HEK293T (cell line): ENCODE measurements at regions not wholly inside any gene's neighbourhood (a gene's known extent, or its start where the extent isn't known, plus 50 kb on each side); places are given as distances from the start of the nearest gene placed in this dataset.

Experiments used
- CTCF ChIA-PET: fragments of 350-600 bp; formaldehyde crosslinking; extraction: SDS; loops from one replicate; lab custom pipeline; 2021; ENCODE audit warnings: antibody characterized with exemption, inconsistent platforms; lab: Yijun Ruan, JAX
- POLR2A ChIA-PET: fragments of 350-600 bp; formaldehyde crosslinking; extraction: SDS; loops from one replicate; lab custom pipeline; 2020; ENCODE audit warnings: antibody characterized with exemption, inconsistent platforms; lab: Yijun Ruan, JAX
- DNase-seq: peaks from one replicate; pipeline ENCODE4 v3.0.0; 2012; ENCODE audit warnings: mixed read lengths; ENCODE audit errors: extremely low spot score
- ARNT ChIP-seq: fragments of 450-650 bp; IDR thresholded peaks from 2 replicates; pipeline ENCODE4 v1.6.1; 2017; ENCODE audit warnings: mild to moderate bottlenecking
- BHLHE40 ChIP-seq: fragments of 450-650 bp; IDR thresholded peaks from 2 replicates; pipeline ENCODE4 v1.6.1; 2016; ENCODE audit warnings: mild to moderate bottlenecking, moderate library complexity, borderline replicate concordance
- CTBP1 ChIP-seq: fragments of 450-650 bp; IDR thresholded peaks from 2 replicates; pipeline ENCODE4 v1.6.1; 2016; ENCODE audit warnings: borderline replicate concordance
- ELF4 ChIP-seq: fragments of 450-650 bp; IDR thresholded peaks from 2 replicates; pipeline ENCODE4 v1.6.1; 2017; ENCODE audit warnings: antibody characterized with exemption
- FOXA1 ChIP-seq: fragments of 450-650 bp; IDR thresholded peaks from 2 replicates; pipeline ENCODE4 v1.6.1; 2016; ENCODE audit warnings: mild to moderate bottlenecking
- FOXK2 ChIP-seq: fragments of 450-650 bp; IDR thresholded peaks from 2 replicates; pipeline ENCODE4 v1.6.1; 2016; ENCODE audit warnings: mild to moderate bottlenecking
- FOXM1 ChIP-seq: fragments of 450-650 bp; IDR thresholded peaks from 2 replicates; pipeline ENCODE4 v1.6.1; 2017; ENCODE audit warnings: mild to moderate bottlenecking, borderline replicate concordance
- HDGF ChIP-seq: fragments of 450-650 bp; IDR thresholded peaks from 2 replicates; pipeline ENCODE4 v1.6.1; 2017; ENCODE audit warnings: antibody characterized with exemption, borderline replicate concordance
- L3MBTL2 ChIP-seq: fragments of 450-650 bp; conservative IDR thresholded peaks from 2 replicates; pipeline ENCODE4 v1.6.1; 2016; ENCODE audit warnings: mild to moderate bottlenecking
- LEF1 ChIP-seq: fragments of 450-650 bp; IDR thresholded peaks from 2 replicates; pipeline ENCODE4 v1.6.1; 2017; ENCODE audit warnings: mild to moderate bottlenecking, borderline replicate concordance
- NFRKB ChIP-seq: fragments of 450-650 bp; IDR thresholded peaks from 2 replicates; pipeline ENCODE4 v1.6.1; 2016; ENCODE audit warnings: mild to moderate bottlenecking, moderate library complexity
- SP1 ChIP-seq: fragments of 450-650 bp; IDR thresholded peaks from 2 replicates; pipeline ENCODE4 v1.6.1; 2017
- SUZ12 ChIP-seq: fragments of 450-650 bp; IDR thresholded peaks from 2 replicates; pipeline ENCODE4 v1.6.1; 2016; ENCODE audit warnings: mild to moderate bottlenecking
- TARDBP ChIP-seq: fragments of 450-650 bp; IDR thresholded peaks from 2 replicates; pipeline ENCODE4 v1.6.1; 2016
- ZNF384 ChIP-seq: fragments of 450-650 bp; IDR thresholded peaks from 2 replicates; pipeline ENCODE4 v1.6.1; 2016
- TF ChIP-seq, protein P1 (sequence below): fragments of 450-650 bp; IDR thresholded peaks from 2 replicates; pipeline ENCODE4 v1.6.1; 2016

GRCh38 chr6:120056085-120056484 is 706.5 kb upstream of the MAN1A1 start:
- peak; percentile 15 for DNase-seq
- TF ChIP-seq SUZ12 (no peak), CTBP1 (no peak), LEF1 (no peak), ZNF384 (no peak), FOXK2 (no peak), BHLHE40 (no peak), NFRKB (no peak), FOXM1 (no peak), ELF4 (no peak), HDGF (no peak), L3MBTL2 (no peak)
- TF ChIP-seq, protein P1, sequence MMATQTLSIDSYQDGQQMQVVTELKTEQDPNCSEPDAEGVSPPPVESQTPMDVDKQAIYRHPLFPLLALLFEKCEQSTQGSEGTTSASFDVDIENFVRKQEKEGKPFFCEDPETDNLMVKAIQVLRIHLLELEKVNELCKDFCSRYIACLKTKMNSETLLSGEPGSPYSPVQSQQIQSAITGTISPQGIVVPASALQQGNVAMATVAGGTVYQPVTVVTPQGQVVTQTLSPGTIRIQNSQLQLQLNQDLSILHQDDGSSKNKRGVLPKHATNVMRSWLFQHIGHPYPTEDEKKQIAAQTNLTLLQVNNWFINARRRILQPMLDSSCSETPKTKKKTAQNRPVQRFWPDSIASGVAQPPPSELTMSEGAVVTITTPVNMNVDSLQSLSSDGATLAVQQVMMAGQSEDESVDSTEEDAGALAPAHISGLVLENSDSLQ: no peak
- CTCF ChIA-PET: interaction anchor here (0.5 to 0.6 kb wide), 2 partner anchors 41 to 79 kb away, joined by 3 read pairs; no protein-coding TSS in a partner anchor
- POLR2A ChIA-PET: no interaction called here

DNA sequence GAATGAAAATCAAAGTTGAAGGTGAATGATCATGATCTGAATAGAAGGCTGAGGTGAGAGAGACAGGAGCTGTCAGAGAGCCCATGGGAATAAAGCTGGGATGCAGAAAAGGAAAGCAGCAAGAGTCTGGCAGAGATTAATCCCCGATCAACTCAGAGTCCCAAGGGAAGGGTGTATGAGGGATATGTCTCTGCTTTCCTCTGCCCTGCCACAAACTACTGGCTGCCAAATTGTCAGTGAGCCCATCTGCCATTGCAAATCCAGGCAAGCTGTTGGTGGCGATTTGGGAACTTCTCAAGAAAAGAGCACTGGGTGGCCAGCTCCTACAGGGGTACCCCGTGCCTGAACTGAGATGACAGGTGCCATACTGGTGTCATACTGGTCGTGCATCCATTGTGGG is 705.5 kb upstream of the MAN1A1 start:
- CTCF ChIA-PET: no interaction called here
- TF ChIP-seq LEF1 (no peak), TARDBP (no peak), FOXM1 (no peak), ARNT (no peak), NFRKB (no peak), BHLHE40 (no peak), CTBP1 (no peak), SUZ12 (no peak), ELF4 (no peak), SP1 (no peak), HDGF (no peak), ZNF384 (no peak), FOXA1 (no peak)
- TF ChIP-seq, protein P1: no peak
- no peak for DNase-seq
- POLR2A ChIA-PET: no interaction called here

DNA sequence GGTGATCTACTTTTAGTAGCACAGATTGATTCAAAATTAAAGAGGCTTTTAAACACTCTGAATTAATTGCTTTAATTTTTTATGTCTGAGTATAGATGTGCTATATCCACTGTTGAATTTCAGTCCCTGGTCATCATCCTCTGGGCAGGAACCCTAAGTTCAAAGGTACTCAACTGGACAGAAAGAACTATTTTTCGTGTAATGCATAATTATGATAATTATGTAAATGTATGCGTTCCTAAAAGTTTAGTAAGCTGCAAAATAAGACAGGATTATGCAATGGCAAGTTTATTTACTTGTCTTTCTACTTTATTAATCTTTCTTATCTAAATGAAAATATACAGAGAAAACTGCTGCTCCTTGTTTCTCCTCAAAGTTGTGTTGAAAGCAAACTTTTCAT is 690.1 kb upstream of the MAN1A1 start:
- TF ChIP-seq BHLHE40 (no peak), ARNT (no peak), ZNF384 (no peak), SUZ12 (no peak), FOXA1 (no peak), FOXK2 (no peak), FOXM1 (no peak), LEF1 (no peak), NFRKB (no peak), TARDBP (no peak), ELF4 (no peak), HDGF (no peak), CTBP1 (no peak), L3MBTL2 (no peak), SP1 (no peak)
- TF ChIP-seq, protein P1: no peak
- CTCF ChIA-PET: no interaction called here
- POLR2A ChIA-PET: no interaction called here
- no peak for DNase-seq

GRCh38 chr6:120031837-120032236 is 682.3 kb upstream of the MAN1A1 start:
- POLR2A ChIA-PET: no interaction called here
- TF ChIP-seq FOXA1: no peak
- no peak for TF ChIP-seq HDGF
- CTCF ChIA-PET: no interaction called here
- no peak for DNase-seq

GRCh38 chr6:120026791-120027190 is 677.2 kb upstream of the MAN1A1 start:
- CTCF ChIA-PET: no interaction called here
- DNase-seq: no peak
- POLR2A ChIA-PET: no interaction called here
- no peak for TF ChIP-seq ARNT
- TF ChIP-seq FOXM1: no peak
- no peak for TF ChIP-seq L3MBTL2
- TF ChIP-seq TARDBP: no peak
- TF ChIP-seq BHLHE40: no peak
- TF ChIP-seq HDGF: no peak
- no peak for TF ChIP-seq SUZ12
- no peak for TF ChIP-seq NFRKB
- TF ChIP-seq FOXK2: no peak
- TF ChIP-seq LEF1: no peak
- TF ChIP-seq, protein P1: no peak

DNA sequence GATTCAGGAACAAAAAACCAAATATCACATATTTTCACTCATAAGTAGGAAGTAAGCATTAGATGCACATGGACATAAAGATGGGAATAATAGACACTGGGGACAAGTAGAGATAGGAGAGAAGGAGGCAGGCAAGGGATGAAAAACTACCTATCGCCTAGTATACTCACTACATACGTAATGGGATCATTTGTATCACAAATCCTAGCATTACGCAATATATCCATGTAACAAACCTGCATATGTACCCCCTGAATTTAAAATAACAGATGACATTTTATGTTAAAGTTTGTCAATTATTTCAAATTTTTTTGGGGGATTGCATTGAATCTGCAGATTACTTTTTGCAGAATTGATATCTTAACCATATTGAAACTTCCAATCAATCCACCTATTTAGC is 660.5 kb upstream of the MAN1A1 start:
- DNase-seq: no peak
- CTCF ChIA-PET: no interaction called here
- POLR2A ChIA-PET: no interaction called here
- TF ChIP-seq SP1 (no peak), L3MBTL2 (no peak), FOXK2 (no peak), ELF4 (no peak), NFRKB (no peak), FOXA1 (no peak), BHLHE40 (no peak), LEF1 (no peak), TARDBP (no peak), CTBP1 (no peak), ARNT (no peak), SUZ12 (no peak), ZNF384 (no peak), FOXM1 (no peak)
- TF ChIP-seq, protein P1: no peak
